CD4-positive, alpha-beta T cell treated with Interferon alpha-2 for 1 hour (primary cell): ENCODE measurements at regions not wholly inside any gene's neighbourhood (a gene's known extent, or its start where the extent isn't known, plus 50 kb on each side); places are given as distances from the start of the nearest gene placed in this dataset.
"Not testable (repeated sequence)": the region's sequence is repeated elsewhere in the genome, so short reads cannot be mapped to it uniquely, and the experiment has no call there.

Experiments
- DNase-seq, 2 donors: peaks; one replicate each; pipeline ENCODE4 v3.0.0-alpha.2; 2020 to 2022

- DNase-seq: no peak
These were observed 927.9 kb downstream of the MAT2B start for GRCh38 chr5:164433106-164433870.

- DNase-seq: no peak
These were observed 930.2 kb downstream of the MAT2B start for GRCh38 chr5:164435576-164435975.

- no peak for DNase-seq
These were observed 934.4 kb downstream of the MAT2B start for GRCh38 chr5:164439799-164440198.

- DNase-seq: no peak
These were observed 944.0 kb downstream of the MAT2B start for GRCh38 chr5:164449460-164449859.

GRCh38 chr5:164466033-164466432, 960.6 kb downstream of the MAT2B start:
- no peak for DNase-seq

GRCh38 chr5:164470312-164470711, 964.9 kb downstream of the MAT2B start:
- DNase-seq: no peak

- no peak for DNase-seq
These were observed 966.7 kb downstream of the MAT2B start for GRCh38 chr5:164472165-164472564.

- no peak for DNase-seq
These were observed 970.0 kb downstream of the MAT2B start for GRCh38 chr5:164475339-164475977.

GRCh38 chr5:164481270-164481669, 975.9 kb downstream of the MAT2B start:
- DNase-seq: no peak

GRCh38 chr5:164482351-164482750, 976.9 kb downstream of the MAT2B start:
- no peak for DNase-seq

- DNase-seq: no peak
These were observed 979.5 kb downstream of the MAT2B start for GRCh38 chr5:164484948-164485347.

- no peak for DNase-seq
These were observed 982.5 kb downstream of the MAT2B start for GRCh38 chr5:164487939-164488338.

- no peak for DNase-seq
These were observed 992.1 kb downstream of the MAT2B start for GRCh38 chr5:164497311-164498064.

- DNase-seq: no peak
These were observed 993.0 kb downstream of the MAT2B start for GRCh38 chr5:164498438-164498837.

GRCh38 chr5:164500856-164501255, 995.4 kb downstream of the MAT2B start:
- DNase-seq: no peak

GRCh38 chr5:164501344-164501743, 995.9 kb downstream of the MAT2B start:
- DNase-seq: no peak

- DNase-seq: peak; percentile 12 to 26
These were observed 998.8 kb downstream of the MAT2B start for GRCh38 chr5:164504141-164504772.

- no peak for DNase-seq
These were observed 1000.4 kb downstream of the MAT2B start for GRCh38 chr5:164505791-164506190.

- DNase-seq: no peak
These were observed 1012.8 kb downstream of the MAT2B start for GRCh38 chr5:164518067-164518740.

GRCh38 chr5:164518741-164519080, 1013.3 kb downstream of the MAT2B start:
- DNase-seq: no peak

GRCh38 chr5:164532235-164532900, 1026.9 kb downstream of the MAT2B start:
- DNase-seq: no peak

GRCh38 chr5:164533426-164533825, 1028.0 kb downstream of the MAT2B start:
- not testable (repeated sequence) for DNase-seq
